Right atrium auricular region (tissue), 2 donors: ENCODE measurements at regions not wholly inside any gene's neighbourhood (a gene's known extent, or its start where the extent isn't known, plus 50 kb on each side); places are given as distances from the start of the nearest gene placed in this dataset.
"Not testable (repeated sequence)": the region's sequence is repeated elsewhere in the genome, so short reads cannot be mapped to it uniquely, and the experiment has no call there.

ENCODE experiments used
- DNase-seq: peaks from one replicate; pipeline ENCODE4 v3.0.0-alpha.2; 2019; ENCODE audit warnings: low spot score
- H3K27ac ChIP-seq, 2 donors: fragments of 200-600 bp; sonication (generic); 1 replicate in 1 of 2; 2 replicates in 1 of 2; pipeline ENCODE4 v1.5.1; 2016 to 2019
- H3K27me3 ChIP-seq, 2 donors: fragments of 200-600 bp; sonication (generic); one replicate each; pipeline versions ENCODE4 v1.5.1 to v1.6.0; 2017 to 2019
- H3K36me3 ChIP-seq: fragments of 200-600 bp; sonication (generic); one replicate; pipeline ENCODE4 v1.5.1; 2016
- H3K4me1 ChIP-seq, 2 donors: fragments of 200-600 bp; sonication (generic); one replicate each; pipeline versions ENCODE4 v1.5.1 to v1.6.0; 2017 to 2019
- H3K4me3 ChIP-seq, 2 donors: fragments of 200-600 bp; sonication (generic); 1 replicate in 1 of 2; 2 replicates in 1 of 2; pipeline ENCODE4 v1.5.1; 2017 to 2019; ENCODE audit warnings: mild to moderate bottlenecking in 1 of 2, moderate library complexity in 1 of 2
- H3K9me3 ChIP-seq, 2 donors: fragments of 200-600 bp; sonication (generic); one replicate each; pipeline ENCODE4 v1.5.1; 2019
- TF ChIP-seq, protein P1 (sequence below), 2 donors: fragments of 200-600 bp; sonication (generic); IDR thresholded peaks; one replicate each; pipeline ENCODE4 v1.5.1; 2019; ENCODE audit warnings: antibody characterized with exemption in 2 of 2

DNA sequence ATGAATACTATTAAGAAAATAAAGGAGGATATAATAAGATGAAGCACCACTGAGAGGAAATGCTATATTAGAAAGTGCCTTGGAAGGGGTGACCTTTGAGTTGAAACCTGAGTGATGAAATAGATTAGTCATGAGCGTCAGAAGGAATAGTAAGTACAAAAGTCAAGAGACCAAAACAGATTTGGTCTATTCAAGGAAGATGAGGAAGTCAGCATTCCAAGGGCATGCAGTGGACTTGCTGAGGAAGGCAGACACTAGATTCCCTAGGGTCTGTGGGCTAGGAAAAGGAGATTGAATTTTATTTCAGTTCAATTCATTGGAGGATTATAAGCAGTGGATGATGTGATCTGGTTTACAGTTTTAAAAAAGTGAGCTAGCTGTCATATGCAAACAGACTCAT is 73.0 kb upstream of the WDFY3 start:
- Histone ChIP-seq H3K27me3 (no peaks in the 10 kb centered on the region), H3K4me1 (no peaks in the 10 kb centered on the region), H3K4me3 (no peak overlapping the region), H3K27ac (no peak overlapping the region), H3K36me3 (no peaks in the 10 kb centered on the region), H3K9me3 (no peaks in the 10 kb centered on the region)
- no peak for DNase-seq
- TF ChIP-seq, protein P1, sequence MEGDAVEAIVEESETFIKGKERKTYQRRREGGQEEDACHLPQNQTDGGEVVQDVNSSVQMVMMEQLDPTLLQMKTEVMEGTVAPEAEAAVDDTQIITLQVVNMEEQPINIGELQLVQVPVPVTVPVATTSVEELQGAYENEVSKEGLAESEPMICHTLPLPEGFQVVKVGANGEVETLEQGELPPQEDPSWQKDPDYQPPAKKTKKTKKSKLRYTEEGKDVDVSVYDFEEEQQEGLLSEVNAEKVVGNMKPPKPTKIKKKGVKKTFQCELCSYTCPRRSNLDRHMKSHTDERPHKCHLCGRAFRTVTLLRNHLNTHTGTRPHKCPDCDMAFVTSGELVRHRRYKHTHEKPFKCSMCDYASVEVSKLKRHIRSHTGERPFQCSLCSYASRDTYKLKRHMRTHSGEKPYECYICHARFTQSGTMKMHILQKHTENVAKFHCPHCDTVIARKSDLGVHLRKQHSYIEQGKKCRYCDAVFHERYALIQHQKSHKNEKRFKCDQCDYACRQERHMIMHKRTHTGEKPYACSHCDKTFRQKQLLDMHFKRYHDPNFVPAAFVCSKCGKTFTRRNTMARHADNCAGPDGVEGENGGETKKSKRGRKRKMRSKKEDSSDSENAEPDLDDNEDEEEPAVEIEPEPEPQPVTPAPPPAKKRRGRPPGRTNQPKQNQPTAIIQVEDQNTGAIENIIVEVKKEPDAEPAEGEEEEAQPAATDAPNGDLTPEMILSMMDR (IDR thresholded peaks at IDR 0.05): no peak

DNA sequence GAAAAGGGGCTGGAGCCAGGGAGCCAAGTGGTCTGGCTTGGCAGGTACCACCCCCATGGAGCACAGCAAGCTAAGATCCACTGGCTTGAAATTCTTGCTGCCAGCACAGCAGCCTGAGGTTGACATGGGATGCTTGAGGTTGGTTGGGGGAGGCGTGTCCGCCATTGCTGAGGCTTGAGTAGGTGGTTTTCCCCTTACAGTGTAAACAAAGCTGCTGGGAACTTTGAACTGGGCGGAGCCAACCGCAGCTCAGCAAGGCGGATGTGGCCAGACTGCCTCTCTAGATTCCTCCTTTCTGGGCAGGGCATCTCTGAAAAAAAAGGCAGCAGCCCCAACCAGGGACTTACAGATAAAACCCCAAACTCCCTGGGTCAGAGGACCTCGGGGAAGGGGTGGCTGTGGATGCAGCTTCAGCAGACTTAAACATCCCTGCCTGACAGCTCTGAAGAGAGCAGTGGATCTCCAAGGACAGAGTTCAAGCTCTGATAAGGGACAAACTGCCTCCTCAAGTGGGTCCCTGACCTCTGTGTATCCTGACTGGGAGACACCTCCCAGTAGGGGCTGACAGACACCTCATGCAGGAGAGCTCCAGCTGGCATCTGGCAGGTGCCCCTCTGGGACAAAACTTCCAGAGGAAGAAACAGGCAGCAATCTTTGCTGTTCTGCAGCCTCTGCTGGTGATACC is 77.5 kb upstream of the WDFY3 start:
- H3K4me3 ChIP-seq, H3K36me3 ChIP-seq, H3K27me3 ChIP-seq, DNase-seq, H3K27ac ChIP-seq, H3K4me1 ChIP-seq: not testable (repeated sequence)
- H3K9me3 ChIP-seq: peaks cover 0 to 15% of the 10 kb centered on the region in 2 donors

DNA sequence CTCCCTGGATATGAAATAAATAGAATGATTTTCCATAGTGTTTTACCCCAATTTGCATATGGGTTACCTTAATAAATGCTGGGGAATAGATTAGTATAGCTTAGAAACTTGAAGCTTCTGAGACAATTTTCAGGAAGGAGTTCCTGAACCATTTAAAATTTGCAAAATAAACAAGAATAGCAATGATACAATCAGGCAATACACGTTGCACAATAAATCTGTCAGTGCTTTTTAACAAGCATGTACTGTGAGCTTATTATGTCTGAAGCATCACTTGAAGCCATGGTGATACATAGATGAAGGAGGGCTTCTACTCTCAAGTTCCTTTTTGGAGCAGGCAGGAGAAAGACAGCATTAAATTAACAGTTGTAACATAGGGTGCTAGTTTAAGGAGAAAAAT is 84.2 kb upstream of the WDFY3 start:
- no peak for DNase-seq
- H3K27me3 ChIP-seq: no peaks in the 10 kb centered on the region
- H3K4me1 ChIP-seq: no peaks in the 10 kb centered on the region
- TF ChIP-seq, protein P1 (IDR thresholded peaks at IDR 0.05): no peak
- no peak overlapping the region for H3K4me3 ChIP-seq
- H3K9me3 ChIP-seq: peaks cover 0 to 18% of the 10 kb centered on the region in 2 donors
- H3K36me3 ChIP-seq: no peaks in the 10 kb centered on the region
- H3K27ac ChIP-seq: no peak overlapping the region

DNA sequence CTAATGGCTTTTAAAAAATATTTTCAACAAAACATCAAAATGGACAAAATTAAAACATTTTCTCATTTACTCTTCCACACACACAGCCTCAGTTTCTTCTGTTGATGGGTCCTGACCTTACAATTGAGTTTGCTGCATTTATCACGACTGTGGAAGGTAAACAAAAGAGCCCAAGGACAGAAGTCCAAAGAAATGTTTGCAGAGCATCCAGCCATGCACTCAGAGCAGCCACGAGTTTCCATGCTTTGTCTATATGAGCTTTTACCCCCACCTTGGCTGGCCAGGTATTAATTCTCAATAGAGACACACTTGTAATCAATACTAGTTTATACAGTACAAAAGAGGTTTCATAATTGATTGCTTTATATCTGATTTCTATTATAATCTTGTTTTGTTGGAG is 85.0 kb upstream of the WDFY3 start:
- H3K36me3 ChIP-seq: no peaks in the 10 kb centered on the region
- no peak overlapping the region for H3K4me3 ChIP-seq
- TF ChIP-seq, protein P1 (IDR thresholded peaks at IDR 0.05): no peak
- DNase-seq: no peak
- H3K27me3 ChIP-seq: no peaks in the 10 kb centered on the region
- no peaks in the 10 kb centered on the region for H3K4me1 ChIP-seq
- peaks cover 0 to 14% of the 10 kb centered on the region in 2 donors for H3K9me3 ChIP-seq
- H3K27ac ChIP-seq: no peak overlapping the region

DNA sequence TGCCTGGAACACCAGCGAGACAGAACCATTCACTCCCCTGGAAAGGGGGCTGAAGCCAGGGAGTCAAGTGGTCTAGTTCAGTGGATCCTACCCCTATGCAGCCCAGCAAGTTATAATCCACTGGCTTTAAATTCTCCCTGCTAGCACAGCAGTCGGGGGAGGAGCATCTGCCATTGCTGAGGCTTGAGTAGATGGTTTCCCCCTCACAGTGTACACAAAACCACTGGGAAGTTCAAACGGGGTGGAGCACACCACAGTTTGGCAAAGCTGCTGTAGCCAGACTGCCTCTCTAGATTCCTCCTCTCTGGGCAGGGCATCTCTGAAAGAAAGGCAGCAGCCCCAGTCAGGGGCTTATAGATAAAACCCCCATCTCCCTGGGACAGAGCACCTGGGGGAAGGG is 88.4 kb upstream of the WDFY3 start:
- H3K27me3 ChIP-seq, H3K9me3 ChIP-seq, H3K27ac ChIP-seq, H3K36me3 ChIP-seq, DNase-seq, H3K4me1 ChIP-seq, H3K4me3 ChIP-seq: not testable (repeated sequence)

DNA sequence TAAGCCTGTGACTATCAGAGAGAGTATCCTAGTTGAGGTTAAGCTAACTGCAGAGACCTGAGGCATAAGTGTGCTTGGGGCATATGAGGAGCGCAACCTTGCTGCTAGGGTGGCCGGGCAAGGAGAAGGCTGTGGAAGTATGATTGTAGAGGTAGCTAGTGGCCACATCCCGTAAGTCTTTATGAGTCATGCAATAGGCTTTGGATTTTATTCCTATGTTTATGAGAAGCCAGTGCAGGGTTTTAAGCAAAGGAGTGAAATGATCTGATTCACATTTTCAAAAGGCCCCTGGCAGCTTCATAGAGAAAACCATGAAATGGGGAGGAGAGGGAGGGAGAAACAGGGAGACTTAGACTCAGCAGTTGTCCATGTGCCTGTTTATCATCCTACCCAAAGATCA is 92.1 kb upstream of the WDFY3 start:
- H3K36me3 ChIP-seq: no peaks in the 10 kb centered on the region
- no peaks in the 10 kb centered on the region for H3K4me1 ChIP-seq
- no peak for DNase-seq
- no peak overlapping the region for H3K27ac ChIP-seq
- no peak overlapping the region for H3K4me3 ChIP-seq
- no peaks in the 10 kb centered on the region for H3K9me3 ChIP-seq
- H3K27me3 ChIP-seq: no peaks in the 10 kb centered on the region
- TF ChIP-seq, protein P1 (IDR thresholded peaks at IDR 0.05): no peak

DNA sequence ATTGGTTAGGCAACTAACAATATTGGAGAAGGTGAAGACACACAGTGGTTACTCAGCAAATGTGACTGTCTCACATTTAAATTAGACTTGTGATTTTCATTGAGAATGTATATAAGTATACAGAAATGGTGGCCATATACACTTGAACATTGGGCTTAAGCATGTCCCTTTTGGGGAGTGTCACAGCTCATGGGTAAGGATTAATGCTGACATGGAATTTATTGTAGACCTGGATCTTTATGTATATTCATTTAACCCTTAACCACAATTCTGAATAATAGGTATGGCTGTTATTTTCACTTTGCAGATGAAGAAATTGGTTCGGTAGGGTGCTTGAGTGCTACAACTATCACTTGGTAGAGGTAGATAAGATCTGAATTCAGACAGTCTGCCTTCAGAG is 95.5 kb upstream of the WDFY3 start:
- TF ChIP-seq, protein P1 (IDR thresholded peaks at IDR 0.05): no peak
- H3K9me3 ChIP-seq: no peaks in the 10 kb centered on the region
- no peaks in the 10 kb centered on the region for H3K36me3 ChIP-seq
- no peaks in the 10 kb centered on the region for H3K27me3 ChIP-seq
- DNase-seq: no peak
- no peak overlapping the region for H3K4me3 ChIP-seq
- H3K4me1 ChIP-seq: no peaks in the 10 kb centered on the region
- no peak overlapping the region for H3K27ac ChIP-seq
